H54 (cell line): ENCODE measurements at regions not wholly inside any gene's neighbourhood (a gene's known extent, or its start where the extent isn't known, plus 50 kb on each side); places are given as distances from the start of the nearest gene placed in this dataset.
A peak's percentile ranks its signal among the peaks of the same experiment; 100 is the strongest.

Source experiments
- DNase-seq: peaks from one replicate; pipeline ENCODE4 v3.0.0; 2011; ENCODE audit warnings: low spot score, mixed read lengths; ENCODE audit not compliant: insufficient read length
- FAIRE-seq: peaks from 3 replicates; lab custom pipeline; 2011; peaks lifted over from hg19 to GRCh38; lab: Jason Lieb, UNC
- POLR2A ChIP-seq: IDR thresholded peaks from 2 replicates; pipeline ENCODE4 v1.6.1; 2011; ENCODE audit warnings: low read depth, mild to moderate bottlenecking, low read length

DNA sequence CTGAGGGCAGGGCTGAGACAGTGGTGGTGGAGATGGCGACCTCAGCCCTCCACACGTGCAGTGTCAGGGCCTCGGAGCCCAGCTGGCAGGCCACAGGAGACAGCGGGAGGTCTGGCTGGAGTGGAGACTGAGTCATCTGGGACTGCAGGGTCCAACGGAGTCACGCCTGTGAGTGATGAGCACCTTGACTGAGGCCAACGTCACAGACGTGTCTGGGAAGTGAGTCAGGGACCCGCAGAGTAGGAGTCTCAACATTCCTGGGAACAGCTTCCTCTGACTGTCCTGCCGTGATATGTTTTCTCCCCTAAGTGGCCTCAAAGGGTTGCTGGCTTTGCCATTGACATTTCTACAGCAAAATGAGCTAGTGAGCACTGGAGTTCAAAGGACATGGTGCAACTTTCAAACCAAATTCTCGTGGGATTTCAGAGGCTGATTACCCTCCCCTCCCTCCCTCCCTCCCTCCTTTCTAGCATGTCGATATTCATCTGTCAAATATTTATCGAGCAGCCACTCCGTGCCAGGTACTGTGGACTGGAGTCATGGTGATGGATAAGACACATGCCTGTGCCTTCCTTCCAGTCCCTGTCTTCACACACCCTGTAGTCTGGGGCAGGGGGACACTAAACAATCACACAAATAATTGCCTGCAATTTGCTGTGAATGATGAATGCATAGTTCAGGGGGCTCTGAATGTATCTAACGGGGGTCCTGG lies 53.3 kb upstream of the AMOTL2 start:
- peak; percentile 83 for DNase-seq

DNA sequence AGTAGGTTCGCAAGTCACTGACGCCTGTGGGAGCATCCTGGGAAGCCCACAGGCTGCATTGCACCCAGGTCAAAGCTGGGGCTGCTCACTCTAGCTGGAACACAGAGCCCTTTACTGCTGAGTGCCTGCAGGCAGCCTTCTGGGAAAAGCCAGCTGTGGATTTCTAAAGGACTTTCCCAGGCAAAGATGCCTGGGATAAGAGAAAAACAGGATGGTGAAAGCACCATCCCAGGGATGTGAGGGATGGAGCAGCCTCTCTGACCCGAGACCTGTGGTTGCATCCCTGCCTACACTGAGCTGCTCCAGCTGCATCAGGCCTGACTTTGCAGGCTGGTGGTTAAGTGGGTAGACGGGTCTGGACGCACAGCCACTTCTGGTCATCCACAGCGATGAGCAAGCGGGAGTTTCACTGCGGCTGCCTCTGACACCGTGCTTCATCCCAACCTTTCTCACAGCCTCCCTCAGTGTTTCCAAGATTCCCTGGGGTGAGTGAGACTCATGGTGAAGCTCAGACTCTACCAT lies 52.5 kb upstream of the AMOTL2 start:
- peak; percentile 19; the same call in 1 of the 2 replicates for TF ChIP-seq POLR2A
- DNase-seq, result peak; percentile 58
- peak; percentile 77 for FAIRE-seq

More for the DNA sequence above, 53.3 kb upstream of the AMOTL2 start:
- no peak for TF ChIP-seq POLR2A
- FAIRE-seq, result peak; percentile 89

DNA sequence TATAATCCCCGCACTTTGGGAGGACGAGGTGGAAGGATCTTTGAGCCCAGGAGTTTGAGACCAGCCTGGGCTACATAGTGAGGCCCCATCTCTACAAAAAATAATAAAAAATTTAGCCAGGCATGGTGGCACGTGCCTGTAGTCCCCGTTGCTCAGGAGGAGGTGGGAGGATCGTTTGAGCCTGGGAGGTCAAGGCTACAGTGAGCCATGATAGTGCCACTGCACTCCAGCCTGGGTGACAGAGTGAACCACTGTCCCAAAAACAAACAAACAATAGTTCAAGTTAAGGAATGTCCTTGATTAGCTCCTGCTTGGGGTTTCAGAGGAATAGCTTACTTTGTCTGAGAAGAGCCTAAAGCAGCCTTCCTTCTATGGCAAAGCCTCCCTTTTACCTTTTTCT lies 51.7 kb upstream of the AMOTL2 start:
- no peak for DNase-seq
- FAIRE-seq, result no peak
- no peak for TF ChIP-seq POLR2A
